Stomach (tissue), 8 donors: ENCODE measurements at regions not wholly inside any gene's neighbourhood (a gene's known extent, or its start where the extent isn't known, plus 50 kb on each side); places are given as distances from the start of the nearest gene placed in this dataset.

ENCODE experiments used
- DNase-seq, 2 donors: peaks; one replicate each; pipeline versions ENCODE4 v3.0.0 to v3.0.0-alpha.2; 2013 to 2019
- H3K27ac ChIP-seq, 5 donors: fragments of 200-600 bp in 4 of 5; sonication (generic) in 4 of 5; one replicate each; pipeline ENCODE4 v1.5.1; 2013 to 2019; ENCODE audit warnings: mild to moderate bottlenecking in 1 of 5, moderate library complexity in 1 of 5
- H3K27me3 ChIP-seq, 3 donors: fragments of 200-600 bp; sonication (generic); one replicate each; pipeline ENCODE4 v1.5.1; 2017 to 2019; ENCODE audit warnings: mixed run types in 1 of 3
- H3K36me3 ChIP-seq, 4 donors: fragments of 200-600 bp; sonication (generic); 1 replicate in 3 of 4; 2 replicates in 1 of 4; pipeline ENCODE4 v1.5.1; 2016 to 2019
- H3K4me1 ChIP-seq, 4 donors: fragments of 200-600 bp; sonication (generic); one replicate each; pipeline ENCODE4 v1.5.1; 2016 to 2019
- H3K4me3 ChIP-seq, 4 donors: fragments of 200-600 bp; sonication (generic) in 3 of 4; one replicate each; pipeline ENCODE4 v1.5.1; 2016 to 2019; ENCODE audit warnings: mild to moderate bottlenecking in 1 of 4
- H3K9me3 ChIP-seq, 4 donors: fragments of 200-600 bp; sonication (generic); one replicate each; pipeline ENCODE4 v1.5.1; 2016 to 2019
- CTCF ChIP-seq, 7 experiments: fragments of 450-650 bp in 4 of 7; fragments of 200-600 bp in 3 of 7; sonication (generic) in 3 of 7; IDR thresholded peaks; one replicate each; pipeline ENCODE4 v1.5.1; 2016 to 2019; ENCODE audit warnings: antibody characterized with exemption in 7 of 7, control low read depth in 2 of 7, mild to moderate bottlenecking in 1 of 7
- EP300 ChIP-seq: sonication (generic); formaldehyde crosslinking; IDR thresholded peaks from one replicate; pipeline ENCODE4 v1.6.1; 2017; ENCODE audit warnings: antibody characterized with exemption
- POLR2A ChIP-seq, 4 donors: fragments of 450-650 bp; IDR thresholded peaks; one replicate each; pipeline ENCODE4 v1.6.1; 2016; ENCODE audit warnings: antibody characterized with exemption in 4 of 4, control low read depth in 2 of 4, mild to moderate bottlenecking in 1 of 4, moderate library complexity in 1 of 4
- POLR2AphosphoS5 ChIP-seq, 3 donors: sonication (generic); formaldehyde crosslinking; IDR thresholded peaks; one replicate each; pipeline ENCODE4 v1.6.1; 2016; ENCODE audit warnings: antibody characterized with exemption in 3 of 3
- WGBS, 5 donors: extraction: QIAGEN DNeasy Blood & Tissue Kit in 3 of 5; methylation state at CpG; one replicate each; pipeline versions ENCODE4 v1.1.5 to v1.1.7; 2013 to 2018; 5-methylcytosine and 5-hydroxymethylcytosine counted together
- intact Hi-C: fragments of 100-400 bp; cut with DNase I; formaldehyde crosslinking; loops from one replicate; pipeline ENCODE4 v1.15.1; 2023; ENCODE audit warnings: low total_unique reads
- donor health status: healthy with polysubstance abuse.
- donor health status: Bipolar disorder and iron deficiency.
- donor health status: healthy.

GRCh38 chr5:74152136-74152535 is 488.4 kb downstream of the ENC1 start:
- Histone ChIP-seq H3K4me3 (no peak overlapping the region), H3K4me1 (peaks cover 0 to 30% (median 11%) of the 10 kb centered on the region in 4 donors), H3K9me3 (no peaks in the 10 kb centered on the region), H3K36me3 (no peaks in the 10 kb centered on the region), H3K27ac (no peak overlapping the region), H3K27me3 (no peaks in the 10 kb centered on the region)
- no peak for DNase-seq
- intact Hi-C loops, result no loop called here
- WGBS, 5 donors, result 59 to 86% (median 68%) methylated on average over 4 of the region's 4 CpGs
- TF ChIP-seq EP300 (no peak), POLR2A (IDR thresholded peaks at IDR 0.05) (no peak), POLR2AphosphoS5 (IDR thresholded peaks at IDR 0.05) (no peak), CTCF (IDR thresholded peaks at IDR 0.05) (no peak)

DNA sequence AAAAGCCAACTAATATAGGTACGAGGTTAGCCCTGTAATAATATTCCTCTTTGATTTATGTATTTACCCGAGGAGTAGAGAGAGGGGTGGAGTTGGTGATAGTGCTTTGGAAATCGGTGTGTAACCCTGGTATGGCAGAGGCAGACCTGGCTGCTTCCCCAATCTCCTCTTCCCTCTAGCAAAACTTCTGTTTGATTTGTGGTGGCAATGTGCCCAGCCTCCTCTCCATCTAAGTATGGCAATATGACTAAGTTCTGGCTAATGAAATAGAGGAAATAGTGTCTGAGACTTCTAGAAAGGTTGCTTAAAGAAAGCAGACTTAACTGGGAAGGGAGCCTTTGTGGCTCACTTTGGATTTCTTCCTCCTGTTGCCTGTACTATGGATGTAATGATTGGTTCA is 491.1 kb downstream of the ENC1 start:
- Histone ChIP-seq H3K27ac (peak overlapping the region in 2 of 5 donors; percentile 14 to 29), H3K9me3 (no peaks in the 10 kb centered on the region), H3K4me3 (no peak overlapping the region), H3K4me1 (peaks cover 0 to 30% (median 11%) of the 10 kb centered on the region in 4 donors), H3K27me3 (no peaks in the 10 kb centered on the region), H3K36me3 (no peaks in the 10 kb centered on the region)
- intact Hi-C loops, result no loop called here
- WGBS, 5 donors, result 11 to 40% (median 20%) methylated on average over 3 of the region's 3 CpGs
- DNase-seq, result peak in 1 of 2 donors; percentile 85
- TF ChIP-seq POLR2AphosphoS5 (IDR thresholded peaks at IDR 0.05) (peak in 1 of 3 donors; percentile 69), POLR2A (IDR thresholded peaks at IDR 0.05) (no peak)

- intact Hi-C loops, result no loop called here
- H3K4me3 ChIP-seq, result no peak overlapping the region
- H3K27me3 ChIP-seq, result no peaks in the 10 kb centered on the region
- peaks cover 0 to 30% (median 11%) of the 10 kb centered on the region in 4 donors for H3K4me1 ChIP-seq
- no peaks in the 10 kb centered on the region for H3K9me3 ChIP-seq
- no peaks in the 10 kb centered on the region for H3K36me3 ChIP-seq
- TF ChIP-seq POLR2A (IDR thresholded peaks at IDR 0.05), result no peak
- DNase-seq, result no peak
- peak overlapping the region in 2 of 5 donors; percentile 10 to 14 for H3K27ac ChIP-seq
Observed at GRCh38 chr5:74148321-74148720, 492.2 kb downstream of the ENC1 start.

GRCh38 chr5:74146796-74147195 is 493.7 kb downstream of the ENC1 start:
- Histone ChIP-seq H3K36me3 (no peaks in the 10 kb centered on the region), H3K4me3 (no peak overlapping the region), H3K27me3 (no peaks in the 10 kb centered on the region), H3K9me3 (no peaks in the 10 kb centered on the region), H3K4me1 (peaks cover 0 to 24% (median 11%) of the 10 kb centered on the region in 4 donors), H3K27ac (no peak overlapping the region)
- DNase-seq, result peak in 1 of 2 donors; percentile 81
- intact Hi-C loops, result no loop called here
- WGBS, 5 donors, result 78 to 100% (median 100%) methylated on average over 1 of the region's 1 CpG
- TF ChIP-seq CTCF (IDR thresholded peaks at IDR 0.05), result no peak
- no peak for TF ChIP-seq EP300
- TF ChIP-seq POLR2A (IDR thresholded peaks at IDR 0.05), result no peak
- no peak for TF ChIP-seq POLR2AphosphoS5 (IDR thresholded peaks at IDR 0.05)

DNA sequence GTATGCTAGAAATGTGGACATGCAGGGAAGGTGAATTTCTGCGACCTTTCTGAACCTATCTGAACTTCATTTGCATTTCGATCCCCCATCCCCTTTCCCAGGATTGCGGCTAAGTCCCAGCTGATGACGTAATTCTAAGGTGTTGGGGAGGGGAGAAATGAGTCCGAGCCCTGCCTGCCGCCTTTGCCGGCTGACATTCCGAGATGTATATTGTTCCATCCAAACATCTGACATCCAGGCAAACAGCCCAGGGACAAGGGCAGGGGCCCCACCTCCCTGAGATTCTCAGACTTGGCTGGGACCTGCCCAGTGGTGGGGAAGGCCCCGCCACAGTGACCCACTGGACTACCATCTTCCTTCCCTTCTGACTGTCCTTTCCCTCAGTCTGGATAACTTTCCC is 494.6 kb downstream of the ENC1 start:
- peaks cover 0 to 24% (median 11%) of the 10 kb centered on the region in 4 donors for H3K4me1 ChIP-seq
- no peaks in the 10 kb centered on the region for H3K9me3 ChIP-seq
- no peaks in the 10 kb centered on the region for H3K27me3 ChIP-seq
- H3K36me3 ChIP-seq, result no peaks in the 10 kb centered on the region
- intact Hi-C loops, result no loop called here
- no peak for DNase-seq
- H3K4me3 ChIP-seq, result no peak overlapping the region
- H3K27ac ChIP-seq, result no peak overlapping the region
- TF ChIP-seq EP300 (no peak), CTCF (IDR thresholded peaks at IDR 0.05) (no peak), POLR2A (IDR thresholded peaks at IDR 0.05) (no peak), POLR2AphosphoS5 (IDR thresholded peaks at IDR 0.05) (no peak)
- 82 to 89% (median 84%) methylated on average over 9 of the region's 9 CpGs for WGBS, 5 donors
